Muscle layer of duodenum (tissue), 2 donors: ENCODE measurements at regions not wholly inside any gene's neighbourhood (a gene's known extent, or its start where the extent isn't known, plus 50 kb on each side); places are given as distances from the start of the nearest gene placed in this dataset.
"Not testable (repeated sequence)": the region's sequence is repeated elsewhere in the genome, so short reads cannot be mapped to it uniquely, and the experiment has no call there.

Source experiments
- H3K27ac ChIP-seq: one replicate; pipeline ENCODE4 v1.7.0; 2013; ENCODE audit warnings: mild to moderate bottlenecking, low read length
- H3K27me3 ChIP-seq: one replicate; pipeline ENCODE4 v1.7.0; 2013; ENCODE audit warnings: low read depth, mild to moderate bottlenecking, control low read depth, low read length
- H3K36me3 ChIP-seq, 2 donors: one replicate each; pipeline ENCODE4 v1.7.0; 2013; ENCODE audit warnings: low read length in 2 of 2, control low read depth in 1 of 2, mild to moderate bottlenecking in 1 of 2; ENCODE audit not compliant: insufficient read depth in 2 of 2, control insufficient read depth in 1 of 2
- H3K4me1 ChIP-seq, 2 donors: one replicate each; pipeline ENCODE4 v1.7.0; 2013; ENCODE audit warnings: low read length in 2 of 2, mild to moderate bottlenecking in 2 of 2, control low read depth in 1 of 2, moderate library complexity in 1 of 2; ENCODE audit not compliant: insufficient read depth in 2 of 2, control insufficient read depth in 1 of 2
- H3K4me3 ChIP-seq, 2 donors: one replicate each; pipeline ENCODE4 v1.7.0; 2013; ENCODE audit warnings: low read length in 2 of 2, low read depth in 1 of 2, mild to moderate bottlenecking in 1 of 2
- H3K9me3 ChIP-seq, 2 donors: one replicate each; pipeline ENCODE4 v1.7.0; 2013; ENCODE audit warnings: low read length in 2 of 2, control low read depth in 1 of 2, mild to moderate bottlenecking in 1 of 2; ENCODE audit not compliant: control insufficient read depth in 1 of 2
- donor health status: healthy.

- peaks cover 0 to 2% of the 10 kb centered on the region in 2 donors for H3K9me3 ChIP-seq
- H3K27ac ChIP-seq, result no peak overlapping the region
- H3K36me3 ChIP-seq, result no peaks in the 10 kb centered on the region
- no peaks in the 10 kb centered on the region for H3K27me3 ChIP-seq
- H3K4me3 ChIP-seq, result no peak overlapping the region
- peaks cover 0 to 6% of the 10 kb centered on the region in 2 donors for H3K4me1 ChIP-seq
Observed at GRCh38 chr4:153090670-153091385, 113.4 kb upstream of the TRIM2 start.

- H3K4me1 ChIP-seq, result peaks cover 0 to 6% of the 10 kb centered on the region in 2 donors
- H3K27ac ChIP-seq, result no peak overlapping the region
- peaks cover 0 to 2% of the 10 kb centered on the region in 2 donors for H3K9me3 ChIP-seq
- no peaks in the 10 kb centered on the region for H3K36me3 ChIP-seq
- no peak overlapping the region for H3K4me3 ChIP-seq
- no peaks in the 10 kb centered on the region for H3K27me3 ChIP-seq
Observed at GRCh38 chr4:153093396-153093795, 110.8 kb upstream of the TRIM2 start.

- H3K27me3 ChIP-seq, result no peaks in the 10 kb centered on the region
- H3K36me3 ChIP-seq, result no peaks in the 10 kb centered on the region
- H3K4me3 ChIP-seq, result no peak overlapping the region
- H3K27ac ChIP-seq, result no peak overlapping the region
- peaks cover 0 to 2% of the 10 kb centered on the region in 2 donors for H3K9me3 ChIP-seq
- peaks cover 0 to 6% of the 10 kb centered on the region in 2 donors for H3K4me1 ChIP-seq
Observed at GRCh38 chr4:153093802-153094201, 110.4 kb upstream of the TRIM2 start.

- peaks cover 0 to 2% of the 10 kb centered on the region in 2 donors for H3K9me3 ChIP-seq
- no peaks in the 10 kb centered on the region for H3K27me3 ChIP-seq
- H3K27ac ChIP-seq, result no peak overlapping the region
- no peaks in the 10 kb centered on the region for H3K4me1 ChIP-seq
- no peak overlapping the region for H3K4me3 ChIP-seq
- H3K36me3 ChIP-seq, result no peaks in the 10 kb centered on the region
Observed at GRCh38 chr4:153094435-153094834, 109.8 kb upstream of the TRIM2 start.

- Histone ChIP-seq H3K27me3 (no peaks in the 10 kb centered on the region), H3K4me3 (no peak overlapping the region), H3K4me1 (no peaks in the 10 kb centered on the region), H3K9me3 (peaks cover 0 to 2% of the 10 kb centered on the region in 2 donors), H3K27ac (no peak overlapping the region), H3K36me3 (no peaks in the 10 kb centered on the region)
Observed at GRCh38 chr4:153095448-153096204, 108.6 kb upstream of the TRIM2 start.

GRCh38 chr4:153096344-153096743, 107.9 kb upstream of the TRIM2 start:
- no peaks in the 10 kb centered on the region for H3K36me3 ChIP-seq
- peaks cover 0 to 2% of the 10 kb centered on the region in 2 donors for H3K9me3 ChIP-seq
- H3K4me1 ChIP-seq, result no peaks in the 10 kb centered on the region
- no peak overlapping the region for H3K27ac ChIP-seq
- H3K27me3 ChIP-seq, result no peaks in the 10 kb centered on the region
- no peak overlapping the region for H3K4me3 ChIP-seq

- no peak overlapping the region for H3K27ac ChIP-seq
- H3K36me3 ChIP-seq, result no peaks in the 10 kb centered on the region
- H3K27me3 ChIP-seq, result no peaks in the 10 kb centered on the region
- no peak overlapping the region for H3K4me3 ChIP-seq
- H3K4me1 ChIP-seq, result no peaks in the 10 kb centered on the region
- H3K9me3 ChIP-seq, result no peaks in the 10 kb centered on the region
Observed at GRCh38 chr4:153098427-153098826, 105.8 kb upstream of the TRIM2 start.

- H3K27me3 ChIP-seq, result no peaks in the 10 kb centered on the region
- H3K4me1 ChIP-seq, result no peaks in the 10 kb centered on the region
- H3K4me3 ChIP-seq, result no peak overlapping the region
- H3K36me3 ChIP-seq, result no peaks in the 10 kb centered on the region
- no peak overlapping the region for H3K27ac ChIP-seq
- no peaks in the 10 kb centered on the region for H3K9me3 ChIP-seq
Observed at GRCh38 chr4:153099391-153100140, 104.7 kb upstream of the TRIM2 start.

GRCh38 chr4:153106736-153107135, 97.5 kb upstream of the TRIM2 start:
- not testable (repeated sequence) for H3K27ac ChIP-seq, H3K36me3 ChIP-seq, H3K4me3 ChIP-seq, H3K9me3 ChIP-seq, H3K27me3 ChIP-seq, H3K4me1 ChIP-seq

- H3K9me3 ChIP-seq, result no peaks in the 10 kb centered on the region
- no peaks in the 10 kb centered on the region for H3K4me1 ChIP-seq
- no peaks in the 10 kb centered on the region for H3K27me3 ChIP-seq
- H3K27ac ChIP-seq, result no peak overlapping the region
- no peaks in the 10 kb centered on the region for H3K36me3 ChIP-seq
- no peak overlapping the region for H3K4me3 ChIP-seq
Observed at GRCh38 chr4:153107246-153107645, 97.0 kb upstream of the TRIM2 start.

- no peaks in the 10 kb centered on the region for H3K36me3 ChIP-seq
- H3K4me3 ChIP-seq, result no peak overlapping the region
Observed at GRCh38 chr4:153109296-153109849, 94.9 kb upstream of the TRIM2 start.

More at GRCh38 chr4:153109296-153109849, 94.9 kb upstream of the TRIM2 start:
- H3K27ac ChIP-seq, result no peak overlapping the region
- no peaks in the 10 kb centered on the region for H3K4me1 ChIP-seq
- H3K9me3 ChIP-seq, result no peaks in the 10 kb centered on the region
- no peaks in the 10 kb centered on the region for H3K27me3 ChIP-seq
